Esophagus muscularis mucosa (tissue), 4 donors: ENCODE measurements at regions not wholly inside any gene's neighbourhood (a gene's known extent, or its start where the extent isn't known, plus 50 kb on each side); places are given as distances from the start of the nearest gene placed in this dataset.

Experiments used
- DNase-seq: peaks from one replicate; pipeline ENCODE4 v3.0.0-alpha.2; 2017; ENCODE audit errors: extremely low spot score
- H3K27ac ChIP-seq, 4 donors: fragments of 200-600 bp; sonication (generic); replicated peaks in 1 of 4; 1 replicate in 3 of 4; 2 replicates in 1 of 4; pipeline ENCODE4 v1.5.1; 2016 to 2019; ENCODE audit warnings: mild to moderate bottlenecking in 1 of 4
- H3K27me3 ChIP-seq, 4 donors: fragments of 200-600 bp; sonication (generic); one replicate each; pipeline versions ENCODE4 v1.5.1 to v1.6.0; 2016 to 2019
- H3K36me3 ChIP-seq, 4 donors: fragments of 200-600 bp; sonication (generic); one replicate each; pipeline ENCODE4 v1.5.1; 2016 to 2019
- H3K4me1 ChIP-seq, 4 donors: fragments of 200-600 bp; sonication (generic); one replicate each; pipeline ENCODE4 v1.5.1; 2016 to 2019
- H3K4me3 ChIP-seq, 4 donors: fragments of 200-600 bp; sonication (generic); 1 replicate in 2 of 4; 2 replicates in 2 of 4; pipeline ENCODE4 v1.5.1; 2016 to 2019; ENCODE audit warnings: mild to moderate bottlenecking in 4 of 4, moderate library complexity in 1 of 4
- H3K9me3 ChIP-seq, 4 donors: fragments of 200-600 bp; sonication (generic); 1 replicate in 3 of 4; 2 replicates in 1 of 4; pipeline ENCODE4 v1.5.1; 2016 to 2019
- CTCF ChIP-seq, 3 experiments: fragments of 200-600 bp in 2 of 3; fragments of 450-650 bp in 1 of 3; sonication (generic) in 2 of 3; IDR thresholded peaks; one replicate each; pipeline ENCODE4 v1.5.1; 2017 to 2019; ENCODE audit warnings: antibody characterized with exemption in 3 of 3, mild to moderate bottlenecking in 2 of 3, moderate library complexity in 1 of 3
- EP300 ChIP-seq: sonication (generic); formaldehyde crosslinking; IDR thresholded peaks from one replicate; pipeline ENCODE4 v1.6.1; 2017; ENCODE audit warnings: antibody characterized with exemption
- POLR2A ChIP-seq: fragments of 450-650 bp; IDR thresholded peaks from one replicate; pipeline ENCODE4 v1.6.1; 2017; ENCODE audit warnings: antibody characterized with exemption, moderate library complexity, mild to moderate bottlenecking, low read depth
- POLR2AphosphoS5 ChIP-seq, 2 donors: sonication (generic); formaldehyde crosslinking; IDR thresholded peaks; one replicate each; pipeline ENCODE4 v1.6.1; 2017; ENCODE audit warnings: antibody characterized with exemption in 2 of 2
- WGBS: methylation state at CpG from one replicate; pipeline ENCODE4 v1.1.5; 2018; 5-methylcytosine and 5-hydroxymethylcytosine counted together
- intact Hi-C: fragments of 100-400 bp; cut with DNase I; formaldehyde crosslinking; loops from one replicate; pipeline ENCODE4 v1.15.1; 2023

GRCh38 chr12:111035578-111036301 lies 115.4 kb upstream of the MYL2 start:
- Histone ChIP-seq H3K4me3 (no peak overlapping the region), H3K27ac (no peak overlapping the region), H3K27me3 (peaks cover 0 to 97% (median 28%) of the 10 kb centered on the region in 4 donors), H3K36me3 (no peaks in the 10 kb centered on the region), H3K9me3 (no peaks in the 10 kb centered on the region), H3K4me1 (peaks cover 9 to 39% (median 30%) of the 10 kb centered on the region in 4 donors)
- intact Hi-C loops = no loop called here
- 2% methylated on average over 36 of the region's 36 CpGs for whole genome bisulfite sequencing
- TF ChIP-seq EP300 (no peak), CTCF (IDR thresholded peaks at IDR 0.05) (no peak), POLR2AphosphoS5 (IDR thresholded peaks at IDR 0.05) (no peak), POLR2A (no peak)
- DNase-seq = no peak

DNA sequence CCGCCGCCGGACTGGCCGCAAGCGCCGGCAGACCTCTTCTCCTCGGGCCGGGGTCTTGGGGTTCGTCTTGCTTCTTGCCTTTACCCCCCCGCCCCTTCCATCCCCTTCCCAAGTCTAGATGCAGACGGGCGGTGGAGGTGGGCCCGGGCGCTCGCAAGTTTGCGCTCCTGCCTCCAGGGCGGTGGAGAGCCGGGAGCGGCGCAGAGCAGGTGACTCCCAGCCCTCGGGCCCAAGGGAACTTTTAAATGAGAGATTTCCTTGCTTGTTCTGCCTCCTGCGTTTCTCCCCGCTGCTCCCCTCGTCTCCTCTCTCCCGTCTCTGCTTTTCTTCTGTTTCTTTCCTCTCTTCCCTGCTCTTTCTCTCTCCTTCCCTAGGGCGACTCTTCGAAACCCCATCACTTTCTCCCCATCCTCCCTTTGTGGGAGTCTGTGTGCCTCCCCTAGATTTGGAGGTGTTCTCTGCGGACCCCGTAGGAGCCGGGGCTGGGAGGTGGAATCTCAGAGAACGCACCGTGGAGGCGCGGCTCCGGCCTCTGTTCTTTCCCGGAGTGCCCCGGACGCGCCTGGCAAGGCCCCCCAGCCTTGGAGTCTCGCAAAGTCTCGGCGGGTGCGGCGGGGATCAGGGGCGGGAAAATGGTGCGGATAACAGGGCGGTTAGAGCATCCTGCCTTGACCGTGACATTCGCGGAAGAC lies 114.7 kb upstream of the MYL2 start:
- 3% methylated on average over 36 of the region's 50 CpGs for WGBS
- no peaks in the 10 kb centered on the region for H3K36me3 ChIP-seq
- intact Hi-C loops = no loop called here
- H3K27ac ChIP-seq = no peak overlapping the region
- DNase-seq = no peak
- peak overlapping the region in 1 of 4 donors; percentile 35 for H3K4me3 ChIP-seq
- H3K9me3 ChIP-seq = no peaks in the 10 kb centered on the region
- peaks cover 0 to 97% (median 28%) of the 10 kb centered on the region in 4 donors for H3K27me3 ChIP-seq
- H3K4me1 ChIP-seq = peaks cover 9 to 39% (median 30%) of the 10 kb centered on the region in 4 donors
- TF ChIP-seq EP300 (no peak), CTCF (IDR thresholded peaks at IDR 0.05) (no peak), POLR2AphosphoS5 (IDR thresholded peaks at IDR 0.05) (no peak), POLR2A (no peak)

DNA sequence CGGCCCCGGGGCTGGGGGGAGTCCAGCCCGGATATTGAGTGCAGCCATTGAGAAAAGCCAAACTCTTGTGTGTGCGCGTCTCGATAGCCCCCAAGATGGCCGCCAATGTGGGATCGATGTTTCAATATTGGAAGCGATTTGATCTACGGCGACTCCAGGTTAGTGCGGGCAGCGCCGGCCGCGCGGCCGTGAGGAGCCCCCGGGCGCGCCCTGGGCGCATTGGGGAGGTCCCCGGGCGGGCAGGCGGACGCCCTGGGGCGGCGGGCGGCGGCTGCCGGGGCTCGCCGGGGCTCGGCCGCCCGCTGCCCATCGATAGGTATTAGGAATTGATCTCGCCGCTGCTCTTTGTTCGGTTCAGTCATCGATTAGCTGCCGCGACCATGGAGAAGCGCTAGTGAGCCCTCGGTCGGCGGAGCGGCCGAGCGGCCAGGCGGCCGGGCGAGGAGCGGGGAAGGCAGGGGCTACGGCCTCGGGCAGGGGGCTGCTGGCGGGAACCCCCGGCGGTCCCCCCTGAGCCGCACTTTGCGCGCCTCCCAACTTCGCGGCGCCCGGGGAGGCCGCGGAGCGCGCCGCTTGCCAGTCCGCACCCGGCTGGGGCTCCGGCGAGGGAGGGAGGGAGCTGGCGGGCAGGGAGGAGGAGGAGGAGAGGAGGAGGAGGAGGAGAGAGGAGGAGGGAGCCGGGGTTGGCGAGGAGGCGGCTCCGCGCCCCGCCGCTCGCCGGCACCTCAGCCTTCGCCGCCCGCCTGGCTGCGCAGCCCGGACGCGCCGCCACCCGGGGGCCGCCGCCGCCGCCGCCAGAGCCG lies 113.9 kb upstream of the MYL2 start, which contains the start of gene CUX2:
Gene CUX2, plus strand, starts transcription at position 83 of the 803 bp plus-strand sequence.
- DNase-seq = no peak
- intact Hi-C loops = no loop called here
- H3K4me3 ChIP-seq = peak within 1 kb of the TSS; percentile 23 to 38 (median 34)
- peaks cover 9 to 39% (median 30%) of the 10 kb centered on the region in 4 donors for H3K4me1 ChIP-seq
- no peak within 1 kb of the TSS for H3K27ac ChIP-seq
- TF ChIP-seq EP300 (no peak), POLR2AphosphoS5 (IDR thresholded peaks at IDR 0.05) (no peak), CTCF (IDR thresholded peaks at IDR 0.05) (no peak), POLR2A (no peak)
- H3K27me3 ChIP-seq = peaks cover 0 to 98% (median 28%) of the 10 kb centered on the region in 4 donors
- no peaks in the 10 kb centered on the region for H3K36me3 ChIP-seq
- 0% methylated on average over 5 of the region's 100 CpGs for WGBS
- no peaks in the 10 kb centered on the region for H3K9me3 ChIP-seq

DNA sequence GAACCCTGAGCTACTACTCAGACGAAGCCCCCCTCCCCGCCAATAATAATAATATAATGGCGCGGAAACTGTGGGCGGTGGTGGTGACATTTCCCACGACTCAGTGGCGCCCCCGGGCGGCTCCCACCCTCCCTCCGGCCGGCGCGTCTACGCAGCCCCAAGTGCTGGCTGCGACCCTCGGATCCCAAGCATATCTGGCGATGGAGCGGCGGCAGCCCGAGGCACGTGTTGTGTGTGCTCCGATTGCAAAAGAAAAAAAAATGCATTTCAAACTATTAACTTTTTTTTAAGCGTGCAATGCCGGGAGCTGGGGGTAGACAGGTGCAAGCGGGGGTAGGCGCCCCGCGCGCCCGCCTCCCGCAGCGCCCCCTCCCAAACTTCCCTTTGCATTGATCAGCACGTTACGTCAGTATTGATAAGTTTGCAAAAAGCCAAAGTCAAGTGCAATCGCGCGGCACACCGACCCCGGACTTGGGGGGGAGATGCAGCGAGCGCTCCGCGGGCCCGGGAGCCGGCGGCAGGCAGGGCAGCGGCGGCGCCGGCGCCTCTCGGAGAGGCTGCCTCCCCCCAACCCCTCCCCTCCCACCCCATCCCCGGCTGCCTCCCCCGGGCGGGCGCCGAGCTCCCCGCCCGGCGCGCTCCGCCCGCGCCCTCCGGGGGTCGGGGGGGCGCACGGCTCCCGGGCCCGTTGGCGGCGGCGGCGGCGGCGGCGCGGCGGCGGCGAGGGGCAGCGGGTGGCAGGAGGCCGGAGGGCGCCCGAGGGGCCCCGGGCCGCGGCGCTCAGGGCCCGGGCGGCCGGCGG lies 113.1 kb upstream of the MYL2 start:
- peaks cover 9 to 39% (median 30%) of the 10 kb centered on the region in 4 donors for H3K4me1 ChIP-seq
- no peaks in the 10 kb centered on the region for H3K9me3 ChIP-seq
- intact Hi-C loops = no loop called here
- no peak for DNase-seq
- peaks cover 0 to 98% (median 28%) of the 10 kb centered on the region in 4 donors for H3K27me3 ChIP-seq
- H3K36me3 ChIP-seq = no peaks in the 10 kb centered on the region
- H3K27ac ChIP-seq = no peak overlapping the region
- under 1% methylated on average over 38 of the region's 93 CpGs for WGBS
- peak overlapping the region in 3 of 4 donors; percentile 13 to 38 (median 24) for H3K4me3 ChIP-seq
- TF ChIP-seq EP300 = no peak
